ENCODE measurements at regions not wholly inside any gene's neighbourhood (a gene's known extent, or its start where the extent isn't known, plus 50 kb on each side); places are given as distances from the start of the nearest gene placed in this dataset.

DNA sequence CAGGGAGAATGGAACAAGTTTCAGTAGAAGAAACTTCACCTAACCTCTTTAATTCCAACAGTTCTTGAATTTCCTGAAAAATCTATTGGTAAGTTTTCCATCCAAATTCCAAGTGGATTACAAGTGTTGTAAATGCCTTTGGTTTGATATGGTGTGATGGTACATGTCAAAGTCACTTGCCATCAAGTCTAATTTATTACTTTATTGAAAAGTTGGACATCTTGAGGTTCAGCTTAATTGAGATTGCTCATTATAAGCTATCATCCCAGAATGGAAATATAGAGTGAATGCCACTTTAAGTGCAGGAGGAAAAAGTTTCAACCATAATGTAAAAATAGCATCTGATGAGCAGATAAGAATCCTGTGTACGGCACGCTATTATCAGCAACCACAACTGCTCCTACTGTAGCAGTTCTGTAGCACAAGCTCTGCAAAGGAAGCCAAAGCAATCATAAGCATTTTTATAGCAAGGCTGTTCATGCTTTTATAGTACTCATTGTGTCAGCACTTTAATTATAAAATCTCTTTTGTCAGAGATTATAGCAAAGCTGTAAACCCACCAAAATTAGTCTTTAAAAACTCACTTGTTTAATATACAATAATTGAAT lies 991.8 kb upstream of the PHF14 start:
- no peak for ATAC-seq (ENCODE audit: low read depth)
- Histone ChIP-seq H3K4me2 (ENCODE audit: low read depth, low read length) (no peak overlapping the region), H3K79me1 (ENCODE audit: low read depth in 1 of 2, low read length in 2 of 2) (no peaks in the 10 kb centered on the region), H3K4me1 (ENCODE audit: control insufficient read depth, insufficient read depth, low read length) (no peaks in the 10 kb centered on the region), H3K4me3 (ENCODE audit: insufficient read depth, low read depth, low read length) (no peak overlapping the region), H2BK20ac (ENCODE audit: low read depth, low read length) (no peak overlapping the region), H2AK9ac (replicated peaks; ENCODE audit: low read depth, low read length, poor library complexity) (no peak overlapping the region), H3K36me3 (ENCODE audit: control insufficient read depth, insufficient read depth, low read length) (no peaks in the 10 kb centered on the region), H3K27me3 (ENCODE audit: control insufficient read depth, insufficient read depth, low read length) (no peaks in the 10 kb centered on the region), H3K56ac (ENCODE audit: extremely low read depth, insufficient read depth, low read length) (no peak overlapping the region), H3K18ac (ENCODE audit: low read depth, low read length) (no peak overlapping the region), H4K20me1 (ENCODE audit: insufficient read depth, low read length) (no peaks in the 10 kb centered on the region), H4K5ac (ENCODE audit: low read depth, low read length) (no peak overlapping the region), H3K9me3 (ENCODE audit: control insufficient read depth, insufficient read depth, low read length) (peaks cover 5% of the 10 kb centered on the region; the same call in 1 of the 2 replicates), H3K14ac (replicated peaks; ENCODE audit: low read depth, low read length) (no peak overlapping the region), H3K4ac (ENCODE audit: low read depth, low read length) (no peak overlapping the region), H2AFZ (replicated peaks; ENCODE audit: low read length, poor library complexity) (no peak overlapping the region), H2BK15ac (ENCODE audit: low read depth, low read length) (no peak overlapping the region), H2AK5ac (ENCODE audit: low read depth, low read length) (no peak overlapping the region), H2BK120ac (ENCODE audit: low read depth, low read length) (no peak overlapping the region), H2BK5ac (ENCODE audit: low read depth, low read length, poor library complexity, severe bottlenecking) (no peak overlapping the region), H3K27ac (ENCODE audit: insufficient read depth, low read length) (no peak overlapping the region), H3K9me1 (ENCODE audit: insufficient read depth, low read length) (no peaks in the 10 kb centered on the region), H4K8ac (ENCODE audit: low read depth in 2 of 2, low read length in 2 of 2) (no peak overlapping the region), H3K9ac (ENCODE audit: low read depth, low read length) (no peak overlapping the region), H4K91ac (ENCODE audit: insufficient read depth, low read depth, low read length) (no peak overlapping the region), H3K23ac (ENCODE audit: low read depth, low read length) (no peak overlapping the region)
- dilution Hi-C loops (cut with HindIII; ENCODE audit: low sequenced_read_pairs, unreplicated experiment): no loop called here
- CTCF ChIA-PET: no interaction called here
- TF ChIP-seq, protein P1, sequence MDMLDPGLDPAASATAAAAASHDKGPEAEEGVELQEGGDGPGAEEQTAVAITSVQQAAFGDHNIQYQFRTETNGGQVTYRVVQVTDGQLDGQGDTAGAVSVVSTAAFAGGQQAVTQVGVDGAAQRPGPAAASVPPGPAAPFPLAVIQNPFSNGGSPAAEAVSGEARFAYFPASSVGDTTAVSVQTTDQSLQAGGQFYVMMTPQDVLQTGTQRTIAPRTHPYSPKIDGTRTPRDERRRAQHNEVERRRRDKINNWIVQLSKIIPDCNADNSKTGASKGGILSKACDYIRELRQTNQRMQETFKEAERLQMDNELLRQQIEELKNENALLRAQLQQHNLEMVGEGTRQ (IDR thresholded peaks at IDR 0.05; ENCODE audit: low read depth, low read length): no peak
- DNase-seq: no peak
- no CpG with 5 or more reads among the region's 2 CpGs for whole genome bisulfite sequencing, 2 experiments (ENCODE audit: extremely low coverage in 2 of 2, insufficient read length in 1 of 2)
- in situ Hi-C loops (cut with MboI; ENCODE audit: low sequenced_read_pairs): no loop called here
- intact Hi-C loops (cut with micrococcal nuclease): no loop called here
- no TSS peak for BruUV-seq (replicated peaks)
- POLR2A ChIA-PET (ENCODE audit: unreplicated experiment): no interaction called here

All from IMR-90 (cell line).